ENCODE measurements at regions not wholly inside any gene's neighbourhood (a gene's known extent, or its start where the extent isn't known, plus 50 kb on each side); places are given as distances from the start of the nearest gene placed in this dataset.

GRCh38 chr3:82610236-82610635, 848.8 kb upstream of the GBE1 start:
- in situ Hi-C loops (cut with MboI) = no loop called here
- BruUV-seq (replicated peaks) = no TSS peak
- ChIA-PET POLR2A (no interaction called here), CTCF (ENCODE audit: low intra/inter-chr PET ratio) (no interaction called here)
- Histone ChIP-seq H3K9me1 (ENCODE audit: control insufficient read depth, insufficient read depth, low read length) (no peaks in the 10 kb centered on the region), H3K36me3 (ENCODE audit: control insufficient read depth, insufficient read depth, low read length) (no peaks in the 10 kb centered on the region), H3K9ac (ENCODE audit: insufficient read depth in 1 of 2, low read depth in 2 of 2, low read length in 2 of 2) (no peak overlapping the region), H3K27me3 (ENCODE audit: control insufficient read depth in 2 of 2, insufficient read depth in 2 of 2, low read length in 2 of 2) (no peaks in the 10 kb centered on the region), H2AFZ (ENCODE audit: low read depth, low read length) (no peak overlapping the region), H3K4me3 (no peak overlapping the region), H3K4me2 (ENCODE audit: insufficient read depth, low read length) (no peak overlapping the region), H3K79me2 (ENCODE audit: control insufficient read depth, insufficient read depth, low read length) (no peaks in the 10 kb centered on the region), H4K20me1 (replicated peaks; ENCODE audit: control insufficient read depth, insufficient read depth, low read length) (no peaks in the 10 kb centered on the region), H3K27ac (ENCODE audit: extremely low read depth, low read depth, low read length) (no peak overlapping the region), H3K9me3 (replicated peaks; ENCODE audit: control insufficient read depth, insufficient read depth, low read depth, low read length) (no peaks in the 10 kb centered on the region), H3K4me1 (replicated peaks in 1 of 2; ENCODE audit: control insufficient read depth in 2 of 2, insufficient read depth in 2 of 2, low read length in 2 of 2) (no peaks in the 10 kb centered on the region)
- intact Hi-C loops (cut with micrococcal nuclease) = no loop called here
- no peak for ATAC-seq
- 0% methylated on average over 1 of the region's 1 CpG for WGBS (ENCODE audit: insufficient coverage, low coverage, missing lambda C conversion rate)
- FAIRE-seq = no peak
- no peak for DNase-seq (ENCODE audit: extremely low read depth in 1 of 4, low spot score in 3 of 4)
- TF ChIP-seq ZNF280B (CRISPR knock-in tag; IDR thresholded peaks at IDR 0.05) (no peak), LARP7 (IDR thresholded peaks at IDR 0.05) (no peak), SMARCA5 (IDR thresholded peaks at IDR 0.05) (no peak), DMBX1 (CRISPR knock-in tag; IDR thresholded peaks at IDR 0.05; ENCODE audit: borderline replicate concordance) (no peak), KLF16 (IDR thresholded peaks at IDR 0.05) (no peak), SMARCE1 (IDR thresholded peaks at IDR 0.05) (no peak), DLX4 (CRISPR knock-in tag; IDR thresholded peaks at IDR 0.05) (no peak), MAX (CRISPR knock-in tag; IDR thresholded peaks at IDR 0.05) (no peak), THRB (CRISPR knock-in tag; conservative IDR thresholded peaks at IDR 0.05) (no peak), MLLT1 (IDR thresholded peaks at IDR 0.05) (no peak), SP1 (CRISPR knock-in tag; IDR thresholded peaks at IDR 0.05) (no peak), MCM7 (IDR thresholded peaks at IDR 0.05) (no peak), TBL1XR1 (IDR thresholded peaks at IDR 0.05; ENCODE audit: low read length in 2 of 2) (no peak), HSF4 (CRISPR knock-in tag; IDR thresholded peaks at IDR 0.05; ENCODE audit: borderline replicate concordance) (no peak), SFPQ (IDR thresholded peaks at IDR 0.05; ENCODE audit: low read depth, low read length) (no peak), HMG20B (CRISPR knock-in tag; IDR thresholded peaks at IDR 0.05) (no peak), MAFG (tag; conservative IDR thresholded peaks at IDR 0.05) (no peak)
